ENCODE measurements at regions not wholly inside any gene's neighbourhood (a gene's known extent, or its start where the extent isn't known, plus 50 kb on each side); places are given as distances from the start of the nearest gene placed in this dataset.

GRCh38 chr16:86977076-86977676 is 340.0 kb downstream of the C16orf95 start:
- POLR2A ChIA-PET: no interaction called here
- TF ChIP-seq SRF (IDR thresholded peaks at IDR 0.05; ENCODE audit: low read depth in 2 of 2, low read length in 2 of 2) (no peak), KAT2A (conservative IDR thresholded peaks at IDR 0.05; ENCODE audit: control insufficient read depth, low read depth, low read length) (no peak), EGR1 (IDR thresholded peaks at IDR 0.05; ENCODE audit: borderline replicate concordance in 1 of 2, low read depth in 2 of 2, low read length in 2 of 2) (no peak), GABPA (IDR thresholded peaks at IDR 0.05; ENCODE audit: low read depth) (no peak), TCF12 (IDR thresholded peaks at IDR 0.05; ENCODE audit: low read depth, low read length) (no peak), MTA3 (IDR thresholded peaks at IDR 0.05; ENCODE audit: borderline replicate concordance, low read length) (no peak), BRCA1 (IDR thresholded peaks at IDR 0.05; ENCODE audit: low read depth, low read length) (no peak), HDAC6 (IDR thresholded peaks at IDR 0.05; ENCODE audit: unreplicated experiment) (no peak)
- SMC1A ChIA-PET (ENCODE audit: uncharacterized antibody, unreplicated experiment): no interaction called here
- Histone ChIP-seq H3K27me3 (replicated peaks in 1 of 2; ENCODE audit: control insufficient read depth in 2 of 2, insufficient read depth in 2 of 2, low read length in 1 of 2) (no peaks in the 10 kb centered on the region), H3K4me2 (ENCODE audit: control insufficient read depth, insufficient read depth) (no peak overlapping the region), H3K36me3 (ENCODE audit: control insufficient read depth in 2 of 2, insufficient read depth in 2 of 2, low read length in 1 of 2) (no peaks in the 10 kb centered on the region), H3K4me1 (ENCODE audit: control insufficient read depth, insufficient read depth, low read length) (no peaks in the 10 kb centered on the region), H2AFZ (ENCODE audit: control insufficient read depth, low read depth, low read length) (no peak overlapping the region), H3K27ac (ENCODE audit: control insufficient read depth, insufficient read depth) (no peak overlapping the region), H4K20me1 (ENCODE audit: control insufficient read depth, insufficient read depth) (no peaks in the 10 kb centered on the region), H3K9me3 (replicated peaks; ENCODE audit: control insufficient read depth, insufficient read depth, low read length) (no peaks in the 10 kb centered on the region; the same call in 2 of the 3 replicates), H3K79me2 (ENCODE audit: control insufficient read depth, insufficient read depth, low read length) (no peaks in the 10 kb centered on the region), H3K4me3 (no peak overlapping the region), H3K9ac (ENCODE audit: control insufficient read depth, insufficient read depth, low read length) (no peak overlapping the region)
- in situ Hi-C loops (cut with MboI) (no loop called here), intact Hi-C loops (cut with micrococcal nuclease; ENCODE audit: unreplicated experiment) (no loop called here)
- CTCF ChIA-PET: no interaction called here
- RAD21 ChIA-PET (ENCODE audit: unreplicated experiment): no interaction called here
- WGBS (ENCODE audit: insufficient coverage, insufficient replicate concordance, low lambda C conversion rate, missing lambda C conversion rate): 38% methylated on average over 13 of the region's 17 CpGs
- FAIRE-seq (no peak), ATAC-seq (no peak), DNase-seq (ENCODE audit: low read depth, low spot score) (no peak)
- BruUV-seq (replicated peaks): no TSS peak

- in situ Hi-C loops (cut with MboI): no loop called here
- POLR2A ChIA-PET: no interaction called here
- intact Hi-C loops (cut with micrococcal nuclease; ENCODE audit: unreplicated experiment): no loop called here
Measured at GRCh38 chr16:86978445-86979030, 338.7 kb downstream of the C16orf95 start.

More at GRCh38 chr16:86978445-86979030, 338.7 kb downstream of the C16orf95 start:
- Histone ChIP-seq H2AFZ (ENCODE audit: control insufficient read depth, low read depth, low read length) (no peak overlapping the region), H3K36me3 (ENCODE audit: control insufficient read depth in 2 of 2, insufficient read depth in 2 of 2, low read length in 1 of 2) (no peaks in the 10 kb centered on the region), H3K27me3 (replicated peaks in 1 of 2; ENCODE audit: control insufficient read depth in 2 of 2, insufficient read depth in 2 of 2, low read length in 1 of 2) (no peaks in the 10 kb centered on the region), H3K4me3 (no peak overlapping the region), H3K9ac (ENCODE audit: control insufficient read depth, insufficient read depth, low read length) (no peak overlapping the region), H3K9me3 (replicated peaks; ENCODE audit: control insufficient read depth, insufficient read depth, low read length) (no peaks in the 10 kb centered on the region; the same call in 2 of the 3 replicates), H3K4me2 (ENCODE audit: control insufficient read depth, insufficient read depth) (no peak overlapping the region), H3K27ac (ENCODE audit: control insufficient read depth, insufficient read depth) (no peak overlapping the region), H3K4me1 (ENCODE audit: control insufficient read depth, insufficient read depth, low read length) (no peaks in the 10 kb centered on the region), H3K79me2 (ENCODE audit: control insufficient read depth, insufficient read depth, low read length) (no peaks in the 10 kb centered on the region), H4K20me1 (ENCODE audit: control insufficient read depth, insufficient read depth) (no peaks in the 10 kb centered on the region)
- ATAC-seq: no peak
- RAD21 ChIA-PET (ENCODE audit: unreplicated experiment): no interaction called here
- BruUV-seq (replicated peaks): no TSS peak
- TF ChIP-seq PKNOX1 (IDR thresholded peaks at IDR 0.05): no peak
- TF ChIP-seq GATAD2B (conservative IDR thresholded peaks at IDR 0.05; ENCODE audit: low read depth): no peak
- TF ChIP-seq BHLHE40 (IDR thresholded peaks at IDR 0.05; ENCODE audit: borderline replicate concordance in 1 of 2, low read depth in 2 of 2, low read length in 1 of 2): no peak
- TF ChIP-seq SPI1 (IDR thresholded peaks at IDR 0.05; ENCODE audit: borderline replicate concordance, insufficient read depth, low read depth, low read length): no peak
- TF ChIP-seq HDAC2 (IDR thresholded peaks at IDR 0.05): no peak
- TF ChIP-seq IKZF2 (IDR thresholded peaks at IDR 0.05): no peak
- TF ChIP-seq RCOR1 (conservative IDR thresholded peaks at IDR 0.05; ENCODE audit: low read depth, low read length): no peak
- SMC1A ChIA-PET (ENCODE audit: uncharacterized antibody, unreplicated experiment): no interaction called here
- 41% methylated on average over 11 of the region's 12 CpGs for WGBS (ENCODE audit: insufficient coverage, insufficient replicate concordance, low lambda C conversion rate, missing lambda C conversion rate)
- CTCF ChIA-PET: no interaction called here
- DNase-seq (ENCODE audit: low read depth, low spot score): no peak
- no peak for FAIRE-seq
